ENCODE measurements at regions not wholly inside any gene's neighbourhood (a gene's known extent, or its start where the extent isn't known, plus 50 kb on each side); places are given as distances from the start of the nearest gene placed in this dataset.

- intact Hi-C loops (cut with DNase I), result no loop called here
- DNase-seq, result no peak
- peak; percentile 47 for ATAC-seq (ENCODE audit: poor library complexity)
Observed at GRCh38 chr5:79873187-79873586, 117.9 kb downstream of the MTX3 start.

- ATAC-seq (ENCODE audit: poor library complexity) (peak; percentile 72), DNase-seq (no peak)
- intact Hi-C loops (cut with DNase I), result no loop called here
Observed at GRCh38 chr5:79872291-79872690, 118.8 kb downstream of the MTX3 start.

GRCh38 chr5:79871364-79872120 lies 119.5 kb downstream of the MTX3 start:
- intact Hi-C loops (cut with DNase I), result no loop called here
- DNase-seq, result no peak
- peak; percentile 29 for ATAC-seq (ENCODE audit: poor library complexity)

GRCh38 chr5:79868163-79868670 lies 122.8 kb downstream of the MTX3 start:
- ATAC-seq (ENCODE audit: poor library complexity), result no peak
- no peak for DNase-seq
- intact Hi-C loops (cut with DNase I), result no loop called here

- DNase-seq (no peak), ATAC-seq (ENCODE audit: poor library complexity) (no peak)
- intact Hi-C loops (cut with DNase I), result no loop called here
Observed at GRCh38 chr5:79865579-79865978, 125.5 kb downstream of the MTX3 start.

GRCh38 chr5:79864364-79864763 lies 126.7 kb downstream of the MTX3 start:
- ATAC-seq (ENCODE audit: poor library complexity) (no peak), DNase-seq (no peak)
- intact Hi-C loops (cut with DNase I), result no loop called here

- DNase-seq, result no peak
- intact Hi-C loops (cut with DNase I), result loop anchor here (10.0 kb wide), 2 partner anchors 155 to 225 kb away; no protein-coding TSS in a partner anchor
- peak; percentile 83 for ATAC-seq (ENCODE audit: poor library complexity)
Observed at GRCh38 chr5:79859588-79859987, 131.5 kb downstream of the MTX3 start.

GRCh38 chr5:79858410-79858723 lies 132.7 kb downstream of the MTX3 start:
- no peak for DNase-seq
- ATAC-seq (ENCODE audit: poor library complexity), result no peak
- intact Hi-C loops (cut with DNase I), result loop anchor here (10.0 kb wide), 2 partner anchors 154 to 226 kb away; no protein-coding TSS in a partner anchor

- intact Hi-C loops (cut with DNase I), result loop anchor here (10.0 kb wide), 2 partner anchors 153 to 227 kb away; no protein-coding TSS in a partner anchor
Observed at GRCh38 chr5:79857714-79858409, 133.2 kb downstream of the MTX3 start.

GRCh38 chr5:79856456-79857055 lies 134.5 kb downstream of the MTX3 start:
- intact Hi-C loops (cut with DNase I), result loop anchor here (10.0 kb wide), 2 partner anchors 152 to 228 kb away; no protein-coding TSS in a partner anchor
- ATAC-seq (ENCODE audit: poor library complexity) (no peak), DNase-seq (no peak)

More at GRCh38 chr5:79857714-79858409, 133.2 kb downstream of the MTX3 start:
- DNase-seq (peak; percentile 82), ATAC-seq (ENCODE audit: poor library complexity) (peak; percentile 71)

- intact Hi-C loops (cut with DNase I), result loop anchor here (10.0 kb wide), 2 partner anchors 149 to 231 kb away; no protein-coding TSS in a partner anchor
- DNase-seq (no peak), ATAC-seq (ENCODE audit: poor library complexity) (no peak)
Observed at GRCh38 chr5:79853676-79854418, 137.2 kb downstream of the MTX3 start.

- DNase-seq, result no peak
- intact Hi-C loops (cut with DNase I), result loop anchor here (10.0 kb wide), 2 partner anchors 148 to 232 kb away; no protein-coding TSS in a partner anchor
Observed at GRCh38 chr5:79853028-79853427, 138.0 kb downstream of the MTX3 start.

GRCh38 chr5:79851391-79851863 lies 139.6 kb downstream of the MTX3 start:
- intact Hi-C loops (cut with DNase I), result loop anchor here (10.0 kb wide), 2 partner anchors 147 to 233 kb away; no protein-coding TSS in a partner anchor
- DNase-seq, result no peak
- peak; percentile 66 for ATAC-seq (ENCODE audit: poor library complexity)

More at GRCh38 chr5:79853028-79853427, 138.0 kb downstream of the MTX3 start:
- ATAC-seq (ENCODE audit: poor library complexity), result no peak

- ATAC-seq (ENCODE audit: poor library complexity), result no peak
- no peak for DNase-seq
- intact Hi-C loops (cut with DNase I), result loop anchor here (10.0 kb wide), 2 partner anchors 146 to 234 kb away; no protein-coding TSS in a partner anchor
Observed at GRCh38 chr5:79850941-79851340, 140.1 kb downstream of the MTX3 start.

GRCh38 chr5:79850316-79850822 lies 140.7 kb downstream of the MTX3 start:
- no peak for DNase-seq
- intact Hi-C loops (cut with DNase I), result loop anchor here (10.0 kb wide), 2 partner anchors 146 to 234 kb away; no protein-coding TSS in a partner anchor
- no peak for ATAC-seq (ENCODE audit: poor library complexity)

GRCh38 chr5:79849486-79850315 lies 141.4 kb downstream of the MTX3 start:
- ATAC-seq (ENCODE audit: poor library complexity) (no peak), DNase-seq (no peak)
- intact Hi-C loops (cut with DNase I), result loop anchor here (10.0 kb wide), 2 partner anchors 145 to 235 kb away; no protein-coding TSS in a partner anchor
